CD4-positive, alpha-beta T cell (primary cell): ENCODE measurements at regions not wholly inside any gene's neighbourhood (a gene's known extent, or its start where the extent isn't known, plus 50 kb on each side); places are given as distances from the start of the nearest gene placed in this dataset.

ENCODE experiments used
- ATAC-seq: fragments of 200-7000 bp; cut with Tn5 transposase; one replicate; pipeline ENCODE4 v1.10.0; 2022; ENCODE audit warnings: mild to moderate bottlenecking; ENCODE audit not compliant: poor library complexity
- CTCF ChIA-PET: fragments of 350-600 bp; sonication (Branson Sonifier 250); formaldehyde crosslinking; loops from one replicate; lab custom pipeline; 2021; ENCODE audit warnings: antibody characterized with exemption, inconsistent platforms; lab: Charles Lee
- POLR2A ChIA-PET: fragments of 350-600 bp; sonication (Branson Sonifier 250); formaldehyde crosslinking; loops from one replicate; lab custom pipeline; 2021; ENCODE audit warnings: antibody characterized with exemption, inconsistent platforms; lab: Charles Lee
- DNase-seq, 14 experiments: peaks; one replicate each; pipeline ENCODE4 v3.0.0-alpha.2; 2013 to 2020; ENCODE audit warnings: mixed read lengths in 2 of 14
- H3K27ac ChIP-seq, 2 donors: one replicate each; pipeline versions ENCODE4 v1.5.1 to v1.7.0; 2013; ENCODE audit warnings: low read length in 2 of 2, low read depth in 1 of 2, mild to moderate bottlenecking in 1 of 2
- H3K27me3 ChIP-seq, 2 experiments: 1 replicate in 1 of 2; 2 replicates in 1 of 2; pipeline versions ENCODE4 v1.6.1 to v1.7.0; 2013; ENCODE audit warnings: low read length in 2 of 2, control low read depth in 1 of 2, mild to moderate bottlenecking in 1 of 2, moderate library complexity in 1 of 2; ENCODE audit not compliant: insufficient read depth in 2 of 2, control insufficient read depth in 1 of 2
- H3K36me3 ChIP-seq: one replicate; pipeline ENCODE4 v1.6.1; 2013; ENCODE audit warnings: low read length, control low read depth; ENCODE audit not compliant: insufficient read depth
- H3K4me1 ChIP-seq: one replicate; pipeline ENCODE4 v1.6.1; 2013; ENCODE audit warnings: low read length, control low read depth; ENCODE audit not compliant: insufficient read depth
- H3K4me3 ChIP-seq: one replicate; pipeline ENCODE4 v1.5.1; 2013; ENCODE audit warnings: mild to moderate bottlenecking, low read length, moderate library complexity
- H3K9me3 ChIP-seq, 2 experiments: 1 replicate in 1 of 2; 2 replicates in 1 of 2; pipeline versions ENCODE4 v1.6.1 to v1.7.0; 2013; ENCODE audit warnings: low read length in 2 of 2, mild to moderate bottlenecking in 2 of 2, control low read depth in 1 of 2, moderate library complexity in 1 of 2; ENCODE audit not compliant: control insufficient read depth in 1 of 2, insufficient read depth in 1 of 2
- H3K27ac Mint-ChIP-seq: one replicate; pipeline ENCODE4 v1.8.0; 2020; ENCODE audit warnings: mixed read lengths
- H3K27me3 Mint-ChIP-seq: one replicate; pipeline ENCODE4 v1.8.0; 2021; ENCODE audit warnings: mixed read lengths
- H3K36me3 Mint-ChIP-seq: one replicate; pipeline ENCODE4 v1.8.0; 2021; ENCODE audit warnings: low read depth, mixed read lengths
- H3K4me1 Mint-ChIP-seq: one replicate; pipeline ENCODE4 v1.8.0; 2021; ENCODE audit warnings: low read depth, mixed read lengths
- H3K4me3 Mint-ChIP-seq: one replicate; pipeline ENCODE4 v1.8.0; 2020; ENCODE audit warnings: mild to moderate bottlenecking, mixed read lengths
- H3K9me3 Mint-ChIP-seq: one replicate; pipeline ENCODE4 v1.8.0; 2020; ENCODE audit warnings: mixed read lengths
- CTCF ChIP-seq: fragments of 200-600 bp; IDR thresholded peaks from one replicate; pipeline ENCODE4 v1.8.0; 2022; ENCODE audit warnings: antibody characterized with exemption, mild to moderate bottlenecking
- intact Hi-C, 2 experiments: fragments of 100-400 bp; cut with DNase I in 1 of 2; cut with micrococcal nuclease in 1 of 2; formaldehyde crosslinking; loops; one replicate each; pipeline versions ENCODE4 v1.15.1 to v1.9.0; 2023 to 2025; cut with DNase I, micrococcal nuclease

GRCh38 chr6:119542037-119542436, 192.5 kb upstream of the MAN1A1 start:
- Histone ChIP-seq H3K4me1 (no peaks in the 10 kb centered on the region), H3K9me3 (peaks cover 0 to 9% of the 10 kb centered on the region in 2 experiments), H3K4me3 (no peak overlapping the region), H3K36me3 (no peaks in the 10 kb centered on the region), H3K27ac (no peak overlapping the region), H3K27me3 (no peaks in the 10 kb centered on the region)
- ChIA-PET POLR2A (no interaction called here), CTCF (no interaction called here)
- no peaks in the 10 kb centered on the region for H3K36me3 Mint-ChIP-seq
- no peaks in the 10 kb centered on the region for H3K4me1 Mint-ChIP-seq
- ATAC-seq (no peak), DNase-seq (no peak)
- H3K4me3 Mint-ChIP-seq = no peak overlapping the region
- H3K9me3 Mint-ChIP-seq = no peaks in the 10 kb centered on the region
- intact Hi-C loops = no loop called here
- no peak for TF ChIP-seq CTCF
- H3K27ac Mint-ChIP-seq = no peak overlapping the region
- H3K27me3 Mint-ChIP-seq = no peaks in the 10 kb centered on the region

- CTCF ChIA-PET = no interaction called here
- no peak overlapping the region for H3K27ac ChIP-seq
- no peak for DNase-seq
- H3K36me3 ChIP-seq = no peaks in the 10 kb centered on the region
- H3K4me1 ChIP-seq = no peaks in the 10 kb centered on the region
- intact Hi-C loops = no loop called here
- Mint-ChIP-seq H3K9me3 (no peaks in the 10 kb centered on the region), H3K4me1 (no peaks in the 10 kb centered on the region), H3K27ac (no peak overlapping the region), H3K4me3 (no peak overlapping the region), H3K36me3 (no peaks in the 10 kb centered on the region), H3K27me3 (no peaks in the 10 kb centered on the region)
- POLR2A ChIA-PET = no interaction called here
- TF ChIP-seq CTCF = no peak
- H3K27me3 ChIP-seq = no peaks in the 10 kb centered on the region
- H3K9me3 ChIP-seq = peaks cover 0 to 9% of the 10 kb centered on the region in 2 experiments
- H3K4me3 ChIP-seq = no peak overlapping the region
- ATAC-seq = no peak
Measured at GRCh38 chr6:119541132-119541905, 191.8 kb upstream of the MAN1A1 start.

GRCh38 chr6:119540417-119540816, 190.9 kb upstream of the MAN1A1 start:
- Mint-ChIP-seq H3K9me3 (no peaks in the 10 kb centered on the region), H3K4me3 (no peak overlapping the region), H3K4me1 (no peaks in the 10 kb centered on the region), H3K27me3 (no peaks in the 10 kb centered on the region), H3K27ac (no peak overlapping the region), H3K36me3 (no peaks in the 10 kb centered on the region)
- no peak for TF ChIP-seq CTCF
- no peaks in the 10 kb centered on the region for H3K27me3 ChIP-seq
- no peaks in the 10 kb centered on the region for H3K4me1 ChIP-seq
- no peak overlapping the region for H3K4me3 ChIP-seq
- no peaks in the 10 kb centered on the region for H3K36me3 ChIP-seq
- ATAC-seq (no peak), DNase-seq (no peak)
- peaks cover 0 to 13% of the 10 kb centered on the region in 2 experiments for H3K9me3 ChIP-seq
- CTCF ChIA-PET = no interaction called here
- POLR2A ChIA-PET = no interaction called here
- no peak overlapping the region for H3K27ac ChIP-seq
- intact Hi-C loops = no loop called here
